GM19193 (cell line): ENCODE measurements at regions not wholly inside any gene's neighbourhood (a gene's known extent, or its start where the extent isn't known, plus 50 kb on each side); places are given as distances from the start of the nearest gene placed in this dataset.

ENCODE experiments used
- POLR2A ChIP-seq: IDR thresholded peaks from 4 replicates; pipeline ENCODE4 v1.6.1; 2011; ENCODE audit not compliant: insufficient read depth, insufficient read length; ENCODE audit errors: extremely low read depth

DNA sequence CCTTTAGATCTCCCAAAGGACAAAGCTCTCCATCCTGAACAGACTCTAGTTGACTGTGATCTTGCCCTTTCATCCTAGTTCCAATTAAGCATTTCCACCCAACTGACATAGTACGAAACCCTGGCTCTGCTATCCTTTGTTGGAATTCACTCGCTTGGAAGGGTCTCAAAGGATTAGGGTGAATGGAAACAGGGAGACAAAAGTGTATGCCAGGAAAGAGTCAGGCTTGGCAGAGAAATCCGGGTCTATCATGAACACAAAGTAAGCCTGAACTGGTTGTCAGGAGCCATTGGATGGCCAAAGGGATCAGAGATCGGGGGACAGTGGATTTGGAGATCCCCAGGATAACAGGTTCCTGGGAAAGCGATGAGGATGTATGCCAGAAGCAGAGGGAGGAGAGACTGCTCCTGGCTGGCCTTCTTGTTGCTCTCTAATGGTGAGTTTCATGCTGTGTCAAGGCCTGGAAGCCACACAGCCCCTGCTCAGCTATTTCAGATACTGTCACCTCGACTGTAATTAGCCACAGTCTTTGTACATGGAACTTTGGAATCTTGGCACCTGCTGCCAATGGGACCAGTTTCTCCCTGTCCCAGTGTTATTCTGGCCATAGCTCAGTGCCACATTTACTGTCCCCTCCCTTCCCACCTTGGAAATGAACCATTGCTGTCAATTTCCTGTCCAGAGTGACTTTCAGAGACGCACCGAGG is 1168.7 kb upstream of the AUTS2 start:
- no peak for TF ChIP-seq POLR2A

DNA sequence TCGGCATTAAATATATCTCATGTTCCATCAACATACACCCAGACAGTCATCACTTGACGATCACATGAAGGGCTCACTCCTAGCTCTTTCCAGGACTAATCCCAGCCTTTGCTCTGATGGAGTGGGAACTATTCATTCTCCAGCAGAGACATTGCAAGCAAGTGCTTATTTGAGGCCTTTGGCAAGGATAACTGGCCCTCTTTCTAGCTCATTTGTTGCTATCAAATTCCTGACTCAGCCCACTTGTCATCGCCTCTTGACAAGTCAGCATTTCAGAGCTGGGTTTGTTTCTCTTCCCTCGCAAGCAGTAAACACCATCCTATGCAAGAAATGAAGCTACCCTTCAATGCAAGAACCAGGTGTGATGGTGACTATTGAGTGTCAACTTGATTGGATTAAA is 1165.7 kb upstream of the AUTS2 start:
- no peak for TF ChIP-seq POLR2A

DNA sequence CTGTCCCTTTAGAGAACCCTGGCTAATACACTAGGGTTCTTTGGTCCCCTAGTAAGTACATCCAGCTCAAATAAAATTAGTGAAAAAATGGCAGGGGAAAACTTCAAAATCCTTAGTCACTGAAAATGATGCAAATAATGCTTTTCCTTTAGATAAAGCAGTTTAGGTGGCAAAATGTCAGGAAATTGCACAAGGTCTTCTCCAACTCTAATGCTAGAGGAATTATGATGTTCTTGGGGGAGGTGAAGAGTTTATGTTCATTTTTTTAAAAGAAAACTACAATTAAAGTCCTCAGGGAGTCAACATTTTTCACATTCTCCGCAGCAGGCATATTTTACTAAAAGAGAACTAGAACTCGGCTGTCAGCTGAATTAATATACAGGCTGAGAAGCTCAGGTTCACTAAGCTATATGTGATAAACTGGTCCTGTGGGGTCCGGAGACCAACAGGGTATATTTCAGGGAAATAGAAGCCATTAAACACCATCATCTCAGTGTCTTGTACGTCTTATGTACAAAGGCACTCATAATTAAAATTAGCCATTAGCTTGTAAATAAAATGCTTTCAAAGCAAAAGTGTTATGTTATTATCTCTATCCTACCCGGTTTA is 1164.7 kb upstream of the AUTS2 start:
- no peak for TF ChIP-seq POLR2A

DNA sequence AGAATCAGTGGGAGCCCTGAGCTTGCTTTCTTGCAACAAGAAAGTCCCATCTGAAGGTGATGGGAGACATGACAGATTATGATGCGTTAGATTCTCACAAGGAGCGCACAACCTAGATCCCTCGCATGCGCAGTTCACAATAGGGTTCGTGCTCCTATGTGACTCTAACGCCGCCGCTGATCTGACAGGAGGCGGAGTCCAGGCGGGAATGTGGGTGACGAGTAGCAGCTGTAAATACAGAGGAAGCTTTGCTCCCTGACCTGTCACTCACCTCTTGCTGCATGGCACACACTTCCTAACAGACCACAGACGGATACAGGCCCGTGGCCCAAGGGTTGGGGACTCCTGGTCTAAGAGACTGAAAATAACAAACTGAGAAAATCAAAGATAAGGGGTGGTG is 1163.4 kb upstream of the AUTS2 start:
- no peak for TF ChIP-seq POLR2A

DNA sequence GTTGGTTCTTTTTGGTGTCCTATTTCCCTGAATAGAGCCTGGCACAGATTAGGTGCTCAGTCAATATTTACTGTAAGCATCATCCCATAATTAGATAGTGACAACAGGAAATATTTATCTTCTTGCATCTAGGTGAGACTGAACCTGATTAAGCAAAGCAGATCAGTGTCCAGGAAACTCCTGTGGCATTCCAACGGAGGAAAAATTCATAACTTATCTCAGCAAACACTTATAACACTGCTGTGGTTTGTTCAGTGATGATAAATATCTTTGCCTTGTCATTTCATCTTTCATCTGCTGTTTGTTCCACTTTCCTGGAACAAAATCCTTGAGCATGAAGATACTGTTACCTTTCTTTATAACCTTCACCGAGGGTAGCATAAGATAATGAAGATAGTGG is 1160.3 kb upstream of the AUTS2 start:
- no peak for TF ChIP-seq POLR2A

DNA sequence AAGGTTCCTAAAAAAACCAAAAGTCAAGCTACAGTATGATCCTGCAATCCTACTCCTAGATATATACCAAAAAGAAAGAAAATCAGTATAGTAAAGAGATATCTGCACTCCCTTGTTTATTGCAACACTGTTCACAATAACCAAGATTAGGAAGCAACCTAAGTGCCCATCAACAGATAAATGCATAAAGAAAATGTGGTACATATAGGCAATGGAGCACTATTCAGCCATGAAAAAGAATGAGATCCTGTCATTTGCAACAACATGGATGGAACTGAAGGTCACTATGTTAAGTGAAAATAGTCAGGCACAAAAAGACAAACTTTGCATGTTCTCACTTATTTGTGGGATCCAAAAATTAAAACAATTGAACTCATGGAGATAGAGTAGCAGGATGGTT is 1159.5 kb upstream of the AUTS2 start:
- TF ChIP-seq POLR2A, result no peak

DNA sequence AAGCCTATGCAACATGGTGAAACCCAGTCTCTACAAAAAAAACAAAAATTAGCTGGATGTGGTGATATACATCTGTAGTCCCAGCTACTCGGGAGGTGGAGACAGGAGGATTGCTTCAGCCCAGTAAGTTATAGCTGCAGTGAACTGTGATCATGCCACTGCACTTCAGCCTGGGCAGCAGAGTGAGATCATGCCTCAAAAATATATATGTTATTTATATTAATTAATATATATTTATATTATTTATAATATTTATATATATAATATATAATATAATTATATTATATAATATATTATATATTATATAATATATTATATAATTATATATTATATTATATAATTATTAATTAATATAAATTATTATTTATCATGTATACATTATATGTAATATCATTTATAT is 1158.4 kb upstream of the AUTS2 start:
- no peak for TF ChIP-seq POLR2A

DNA sequence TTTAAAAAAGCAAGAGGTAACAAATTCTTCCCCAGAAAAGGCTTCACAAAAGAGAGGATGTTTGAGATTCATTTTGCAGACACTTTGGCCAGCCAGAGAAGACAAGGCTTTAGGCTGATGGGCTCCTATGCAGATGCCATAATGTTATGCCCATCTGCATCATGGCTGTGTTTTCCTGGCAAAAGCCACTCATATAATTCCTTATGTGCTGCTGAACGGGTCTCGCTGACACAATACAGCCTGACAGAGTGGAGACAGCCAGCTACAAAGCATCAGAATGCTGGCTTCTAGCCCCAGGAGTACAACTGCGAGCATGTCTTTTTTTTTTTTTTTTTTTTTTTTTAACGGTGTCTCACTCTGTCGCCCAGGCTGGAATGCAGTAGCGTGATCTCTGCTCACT is 1157.4 kb upstream of the AUTS2 start:
- no peak for TF ChIP-seq POLR2A

DNA sequence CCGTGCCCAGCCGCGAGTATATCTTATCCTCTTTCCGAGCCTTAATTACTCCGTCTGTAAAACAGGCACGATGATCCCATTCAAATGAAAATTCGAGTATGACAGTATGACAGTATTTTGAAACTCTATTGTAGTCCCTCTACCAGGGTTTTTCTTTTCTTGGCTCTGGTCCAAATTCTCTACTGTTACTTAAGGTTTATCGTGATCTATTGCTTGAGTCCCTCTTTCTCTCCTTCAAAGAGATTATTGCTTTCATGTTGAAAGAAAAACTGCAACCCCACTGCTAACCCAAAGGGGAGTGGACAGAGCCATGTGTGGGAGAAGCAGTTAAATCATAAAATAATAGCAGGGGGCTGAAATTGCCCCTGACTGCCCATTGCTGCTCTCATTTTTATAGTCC is 1156.6 kb upstream of the AUTS2 start:
- TF ChIP-seq POLR2A, result no peak

DNA sequence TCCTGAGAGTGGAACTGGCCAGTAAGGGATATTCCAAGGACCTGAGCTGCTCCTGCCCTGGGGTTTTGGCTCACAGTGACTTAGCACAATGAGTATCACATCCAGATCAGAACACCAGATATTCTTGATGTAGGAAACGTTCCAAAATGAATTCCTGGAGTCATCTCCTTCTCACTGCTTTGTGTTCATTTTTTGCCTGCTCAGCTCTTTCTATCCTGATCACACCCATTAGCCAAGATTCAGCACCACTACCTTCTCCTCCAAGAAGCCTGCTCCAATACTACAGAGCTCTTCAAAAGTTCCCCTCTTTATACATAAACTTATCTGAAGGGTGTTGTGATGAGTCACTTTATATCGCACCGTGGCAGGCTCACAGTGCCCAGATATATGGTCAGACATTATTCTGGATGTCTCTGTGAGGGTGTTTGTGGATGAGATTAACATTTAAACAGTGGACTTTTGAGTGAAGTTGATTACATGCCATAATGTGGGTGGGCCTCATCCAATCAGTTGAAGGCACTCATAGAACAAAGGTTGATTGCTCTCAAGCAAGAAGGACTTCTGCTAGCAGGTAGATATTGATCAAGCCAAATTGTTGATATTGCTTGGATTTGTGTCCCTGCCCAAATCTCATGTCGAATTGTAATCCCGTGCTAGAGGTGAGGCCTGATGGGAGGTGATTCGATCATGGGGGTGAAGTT is 1155.2 kb upstream of the AUTS2 start:
- no peak for TF ChIP-seq POLR2A

DNA sequence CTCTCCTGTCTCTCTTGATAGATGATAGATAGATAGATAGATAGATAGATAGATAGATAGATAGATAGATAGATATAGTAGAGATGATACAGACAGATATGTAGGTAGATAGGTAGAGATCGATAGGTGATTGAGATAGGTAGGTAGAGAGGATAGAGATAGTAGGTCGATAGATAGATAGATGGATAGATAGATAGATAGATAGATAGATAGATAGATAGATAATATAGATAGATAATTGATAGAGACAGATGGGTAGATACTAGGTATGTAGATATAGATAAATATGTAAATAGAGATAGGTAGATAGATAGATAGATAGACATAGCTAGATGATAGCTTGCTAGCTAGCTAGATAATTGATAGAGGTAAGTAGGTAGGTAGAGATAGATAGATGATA is 1154.2 kb upstream of the AUTS2 start:
- no peak for TF ChIP-seq POLR2A

DNA sequence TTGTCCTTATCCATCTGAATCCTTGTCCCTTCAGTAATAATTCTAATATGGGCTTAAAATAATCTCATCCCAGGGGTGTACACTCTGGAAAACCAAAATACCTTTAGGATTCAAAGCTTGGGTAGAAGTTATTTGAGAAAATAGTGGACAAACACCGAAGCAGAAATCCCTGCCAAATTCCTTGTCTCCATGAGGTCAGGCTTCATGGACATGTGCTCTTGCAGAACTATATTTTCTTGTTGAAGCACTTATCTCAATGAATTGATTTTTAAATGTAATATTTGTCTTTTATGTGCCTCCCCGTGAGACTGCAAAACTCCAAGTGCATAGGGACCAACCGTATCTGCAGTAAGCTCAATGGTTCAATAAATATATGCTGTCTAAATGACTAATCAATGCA is 1153.3 kb upstream of the AUTS2 start:
- TF ChIP-seq POLR2A, result no peak

DNA sequence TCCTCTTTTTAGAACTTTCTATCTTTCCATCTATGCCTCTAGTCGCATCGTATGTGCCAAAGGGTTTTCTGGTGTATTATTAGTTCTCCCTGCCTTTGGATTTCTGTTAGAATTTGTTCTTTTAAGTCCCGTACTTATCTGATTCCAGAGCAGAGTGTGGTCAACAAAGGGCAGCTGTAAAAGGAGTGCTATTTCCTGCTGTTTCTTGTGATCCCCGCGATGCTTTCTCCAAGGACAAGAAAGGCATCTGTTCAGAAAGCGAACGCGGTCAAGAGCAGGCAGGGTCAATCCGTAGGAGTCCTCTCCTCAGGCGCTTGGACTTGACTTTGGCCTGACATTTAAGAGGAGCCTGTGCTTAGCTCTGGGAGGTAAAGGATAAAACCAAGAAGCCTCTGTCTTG is 1152.1 kb upstream of the AUTS2 start:
- no peak for TF ChIP-seq POLR2A

DNA sequence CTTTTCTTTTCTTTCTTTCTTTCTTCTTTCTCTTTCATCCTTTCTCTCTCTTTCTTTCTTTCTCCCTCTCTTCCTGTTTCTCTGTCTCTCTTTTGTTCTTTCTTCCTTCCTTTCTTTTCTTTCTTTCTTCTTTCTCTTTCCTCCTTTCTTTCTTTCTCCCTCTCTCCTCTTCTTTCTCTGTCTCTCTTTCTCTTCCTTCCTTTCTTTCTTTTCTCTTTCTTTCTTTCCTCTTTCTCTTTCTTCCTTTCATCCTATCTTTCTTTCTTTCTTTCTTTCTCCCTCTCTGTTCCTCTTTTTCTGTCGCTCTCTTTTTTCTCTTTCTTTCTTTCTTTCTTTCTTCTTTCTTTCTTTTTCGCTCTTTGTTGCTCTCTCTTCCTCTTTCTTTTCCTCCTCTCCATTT is 1149.2 kb upstream of the AUTS2 start:
- TF ChIP-seq POLR2A, result no peak

DNA sequence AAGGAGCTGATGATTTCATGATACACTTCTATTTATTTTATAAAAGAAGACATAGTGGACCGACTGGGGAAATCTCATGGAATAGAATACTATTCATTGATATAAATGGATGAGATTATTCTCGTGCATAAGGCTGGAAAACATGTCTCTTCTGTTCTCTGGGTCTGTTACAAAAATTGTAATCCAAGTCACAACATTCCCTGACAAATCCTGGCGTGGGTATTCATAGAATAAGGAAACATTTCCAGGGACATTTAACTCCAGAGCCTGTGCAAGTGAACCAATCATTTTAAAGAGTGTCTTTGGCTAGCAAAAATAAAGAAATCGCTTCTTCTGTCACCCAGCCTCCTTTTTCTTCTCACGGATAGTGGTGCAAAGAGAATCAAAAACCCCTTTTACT is 1148.5 kb upstream of the AUTS2 start:
- TF ChIP-seq POLR2A, result no peak

DNA sequence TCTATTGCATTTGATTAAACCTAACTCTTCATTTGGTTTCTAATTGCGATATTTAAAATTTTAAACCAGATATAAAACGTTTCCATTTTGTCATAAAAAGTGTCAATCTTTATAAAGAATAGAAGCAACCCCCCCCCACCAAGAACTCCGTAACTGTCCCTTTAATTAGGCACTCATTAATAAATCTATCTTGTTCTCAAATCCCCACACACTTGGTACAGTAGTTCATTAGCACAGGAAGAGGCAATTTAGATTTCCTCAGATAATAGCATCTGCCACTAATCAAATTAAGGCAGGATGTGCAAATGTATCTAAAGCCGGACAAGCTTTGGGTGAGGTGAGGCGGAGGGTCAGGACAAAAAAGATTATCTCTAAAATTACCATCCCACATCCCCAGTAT is 1143.3 kb upstream of the AUTS2 start:
- TF ChIP-seq POLR2A, result no peak
